ENCODE measurements at regions not wholly inside any gene's neighbourhood (a gene's known extent, or its start where the extent isn't known, plus 50 kb on each side); places are given as distances from the start of the nearest gene placed in this dataset.

DNA sequence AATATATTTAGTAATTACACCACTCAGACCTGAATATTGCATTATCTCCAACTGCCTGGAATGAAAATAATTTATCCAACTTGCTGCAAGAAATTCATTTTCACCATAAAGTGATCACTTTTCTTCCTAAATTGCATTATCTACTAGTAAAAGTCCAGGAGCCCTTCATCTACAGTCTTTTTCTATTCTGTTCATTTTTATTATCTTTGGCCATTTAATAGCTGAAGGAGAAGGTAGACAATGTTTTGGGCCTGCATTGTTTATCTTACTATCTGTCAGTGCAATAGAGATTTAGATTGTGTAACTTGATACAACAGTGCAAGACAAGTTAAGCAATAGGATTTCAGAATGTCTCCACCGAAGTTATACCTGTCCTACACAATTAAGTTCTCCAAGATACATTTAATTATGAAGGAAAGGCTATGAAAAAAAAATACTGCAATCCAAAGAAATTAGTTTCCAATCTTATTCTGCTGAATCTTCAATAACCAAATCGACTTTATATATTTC is 1339.7 kb upstream of the CDH6 start:
- WGBS = 35% methylated on average over 2 of the region's 2 CpGs
- no peak for DNase-seq (ENCODE audit: low spot score)

DNA sequence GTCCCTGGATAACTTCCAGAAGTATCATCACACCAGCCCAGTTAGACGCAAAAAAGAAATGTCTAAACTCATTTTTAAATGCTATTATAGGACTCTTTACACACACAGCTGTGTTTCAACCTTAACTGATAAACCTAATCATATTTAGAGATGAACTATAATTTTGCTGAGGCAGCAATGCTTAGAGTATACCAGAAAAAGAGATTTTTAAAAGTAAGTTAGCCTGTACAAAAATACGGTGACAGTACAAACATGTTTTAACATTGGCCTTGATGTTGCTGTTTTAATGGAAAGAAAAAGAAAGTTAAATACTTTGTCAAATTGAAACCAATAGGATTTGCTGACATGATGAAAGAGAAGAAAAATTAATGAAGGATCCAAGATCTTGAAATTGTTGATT is 1341.2 kb upstream of the CDH6 start:
- 84% methylated on average over 2 of the region's 2 CpGs for WGBS
- TF ChIP-seq, protein P1, sequence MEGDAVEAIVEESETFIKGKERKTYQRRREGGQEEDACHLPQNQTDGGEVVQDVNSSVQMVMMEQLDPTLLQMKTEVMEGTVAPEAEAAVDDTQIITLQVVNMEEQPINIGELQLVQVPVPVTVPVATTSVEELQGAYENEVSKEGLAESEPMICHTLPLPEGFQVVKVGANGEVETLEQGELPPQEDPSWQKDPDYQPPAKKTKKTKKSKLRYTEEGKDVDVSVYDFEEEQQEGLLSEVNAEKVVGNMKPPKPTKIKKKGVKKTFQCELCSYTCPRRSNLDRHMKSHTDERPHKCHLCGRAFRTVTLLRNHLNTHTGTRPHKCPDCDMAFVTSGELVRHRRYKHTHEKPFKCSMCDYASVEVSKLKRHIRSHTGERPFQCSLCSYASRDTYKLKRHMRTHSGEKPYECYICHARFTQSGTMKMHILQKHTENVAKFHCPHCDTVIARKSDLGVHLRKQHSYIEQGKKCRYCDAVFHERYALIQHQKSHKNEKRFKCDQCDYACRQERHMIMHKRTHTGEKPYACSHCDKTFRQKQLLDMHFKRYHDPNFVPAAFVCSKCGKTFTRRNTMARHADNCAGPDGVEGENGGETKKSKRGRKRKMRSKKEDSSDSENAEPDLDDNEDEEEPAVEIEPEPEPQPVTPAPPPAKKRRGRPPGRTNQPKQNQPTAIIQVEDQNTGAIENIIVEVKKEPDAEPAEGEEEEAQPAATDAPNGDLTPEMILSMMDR (IDR thresholded peaks at IDR 0.05) = no peak
- no peak for TF ChIP-seq POLR2A (IDR thresholded peaks at IDR 0.05)
- no peak for TF ChIP-seq POLR2AphosphoS5 (IDR thresholded peaks at IDR 0.05)
- intact Hi-C loops (cut with DNase I) = no loop called here

More for the DNA sequence above, 1339.7 kb upstream of the CDH6 start:
- TF ChIP-seq POLR2AphosphoS5 (IDR thresholded peaks at IDR 0.05) (no peak), POLR2A (IDR thresholded peaks at IDR 0.05) (no peak)
- TF ChIP-seq, protein P1 (IDR thresholded peaks at IDR 0.05) = no peak
- Histone ChIP-seq H3K4me1 (replicated peaks) (no peaks in the 10 kb centered on the region), H3K27ac (no peak overlapping the region), H3K27me3 (replicated peaks; ENCODE audit: insufficient read depth) (no peaks in the 10 kb centered on the region), H3K36me3 (no peaks in the 10 kb centered on the region), H3K9me3 (no peaks in the 10 kb centered on the region), H3K4me3 (no peak overlapping the region)
- intact Hi-C loops (cut with DNase I) = no loop called here

DNA sequence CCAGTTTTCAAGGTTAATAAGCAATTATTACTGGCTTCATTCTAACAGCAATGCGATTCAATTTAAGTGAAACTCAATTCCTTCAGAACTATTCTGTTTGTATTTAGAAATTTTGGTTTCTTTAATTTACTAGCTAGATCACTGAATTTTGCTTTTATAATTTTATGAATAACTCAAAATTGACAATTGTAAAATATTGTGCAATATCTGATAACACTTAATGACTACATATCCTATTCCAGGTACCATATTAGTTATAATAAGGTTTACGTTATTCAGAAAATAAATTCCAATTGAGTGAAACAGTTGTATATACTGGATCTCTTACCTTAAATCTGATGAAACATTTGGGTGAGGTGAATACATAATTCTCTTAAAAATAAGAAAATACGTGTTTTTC is 1348.3 kb upstream of the CDH6 start:
- H3K9me3 ChIP-seq = no peaks in the 10 kb centered on the region
- TF ChIP-seq POLR2AphosphoS5 (IDR thresholded peaks at IDR 0.05) (no peak), POLR2A (IDR thresholded peaks at IDR 0.05) (no peak)
- TF ChIP-seq, protein P1 (IDR thresholded peaks at IDR 0.05) = no peak

More for the DNA sequence above, 1341.2 kb upstream of the CDH6 start:
- H3K4me1 ChIP-seq (replicated peaks) = no peaks in the 10 kb centered on the region
- no peak for DNase-seq (ENCODE audit: low spot score)
- H3K4me3 ChIP-seq = no peak overlapping the region
- no peaks in the 10 kb centered on the region for H3K36me3 ChIP-seq
- no peak overlapping the region for H3K27ac ChIP-seq
- no peaks in the 10 kb centered on the region for H3K27me3 ChIP-seq (replicated peaks; ENCODE audit: insufficient read depth)
- H3K9me3 ChIP-seq = no peaks in the 10 kb centered on the region

DNA sequence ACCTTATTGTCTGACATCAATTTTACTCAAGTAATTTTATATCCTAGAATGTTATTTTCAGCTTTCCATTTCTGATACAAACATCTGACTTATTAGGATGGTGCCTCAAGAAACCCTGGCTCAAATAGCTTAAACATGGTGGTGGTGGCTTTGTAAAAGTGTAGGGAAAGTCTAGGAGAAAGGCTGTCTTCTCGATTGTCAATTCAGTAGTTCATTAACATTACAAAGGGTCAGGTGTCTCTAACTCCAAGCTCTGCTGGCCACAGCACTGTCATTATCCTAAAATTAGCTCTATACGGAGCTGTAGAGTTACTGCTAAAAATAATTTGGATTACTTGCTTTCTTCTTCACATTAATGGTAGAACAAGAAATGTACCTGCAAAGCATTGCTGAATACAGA is 1360.1 kb upstream of the CDH6 start:
- H3K27me3 ChIP-seq (replicated peaks; ENCODE audit: insufficient read depth) = no peaks in the 10 kb centered on the region
- no peaks in the 10 kb centered on the region for H3K4me1 ChIP-seq (replicated peaks)
- no peaks in the 10 kb centered on the region for H3K36me3 ChIP-seq
- H3K4me3 ChIP-seq = no peak overlapping the region
- H3K27ac ChIP-seq = no peak overlapping the region
- WGBS = 62% methylated on average over 2 of the region's 2 CpGs
- intact Hi-C loops (cut with DNase I) = no loop called here
- H3K9me3 ChIP-seq = no peaks in the 10 kb centered on the region
- TF ChIP-seq POLR2AphosphoS5 (IDR thresholded peaks at IDR 0.05) (no peak), POLR2A (IDR thresholded peaks at IDR 0.05) (no peak)
- TF ChIP-seq, protein P1 (IDR thresholded peaks at IDR 0.05) = no peak
- no peak for DNase-seq (ENCODE audit: low spot score)

More for the DNA sequence above, 1348.3 kb upstream of the CDH6 start:
- H3K4me3 ChIP-seq = no peak overlapping the region
- intact Hi-C loops (cut with DNase I) = no loop called here
- H3K27ac ChIP-seq = no peak overlapping the region
- H3K4me1 ChIP-seq (replicated peaks) = no peaks in the 10 kb centered on the region
- no peaks in the 10 kb centered on the region for H3K36me3 ChIP-seq
- no peaks in the 10 kb centered on the region for H3K27me3 ChIP-seq (replicated peaks; ENCODE audit: insufficient read depth)
- no peak for DNase-seq (ENCODE audit: low spot score)
- WGBS = 97% methylated on average over 3 of the region's 3 CpGs

DNA sequence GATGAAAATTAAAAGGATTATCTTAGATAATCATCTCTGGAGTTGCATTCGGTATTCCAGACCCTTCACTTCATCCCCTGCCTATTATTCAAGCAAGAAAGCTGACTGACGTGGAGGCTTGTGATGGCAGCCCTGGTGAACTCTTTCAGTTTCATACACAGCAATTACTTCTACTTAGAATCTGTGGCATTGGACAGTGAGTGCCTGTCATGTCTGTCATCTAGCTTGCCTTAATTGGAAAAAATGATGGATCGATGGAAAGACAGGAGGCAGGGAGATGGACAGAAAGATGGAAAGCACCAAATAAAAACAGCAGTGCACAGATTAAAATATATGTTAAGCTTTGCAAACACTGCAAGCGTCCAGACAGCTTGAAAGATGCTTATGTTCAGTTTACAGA is 1371.0 kb upstream of the CDH6 start:
- WGBS = 54% methylated on average over 4 of the region's 4 CpGs
- H3K27me3 ChIP-seq (replicated peaks; ENCODE audit: insufficient read depth) = no peaks in the 10 kb centered on the region
- no peaks in the 10 kb centered on the region for H3K4me1 ChIP-seq (replicated peaks)
- no peak for DNase-seq (ENCODE audit: low spot score)
- no peak overlapping the region for H3K27ac ChIP-seq
- TF ChIP-seq, protein P1 (IDR thresholded peaks at IDR 0.05) = no peak
- no peak for TF ChIP-seq POLR2A (IDR thresholded peaks at IDR 0.05)
- no peak for TF ChIP-seq POLR2AphosphoS5 (IDR thresholded peaks at IDR 0.05)
- intact Hi-C loops (cut with DNase I) = no loop called here
- H3K9me3 ChIP-seq = no peaks in the 10 kb centered on the region
- no peak overlapping the region for H3K4me3 ChIP-seq
- H3K36me3 ChIP-seq = no peaks in the 10 kb centered on the region

All from prostate gland (tissue), 2 donors.